GM12865 (cell line): ENCODE measurements at regions not wholly inside any gene's neighbourhood (a gene's known extent, or its start where the extent isn't known, plus 50 kb on each side); places are given as distances from the start of the nearest gene placed in this dataset.
"Not testable (repeated sequence)": the region's sequence is repeated elsewhere in the genome, so short reads cannot be mapped to it uniquely, and the experiment has no call there.

Source experiments
- DNase-seq: peaks from one replicate; pipeline ENCODE4 v3.0.0; 2010; ENCODE audit warnings: low read depth
- H3K4me3 ChIP-seq: 2 replicates; pipeline ENCODE4 v1.5.1; 2011; ENCODE audit warnings: mild to moderate bottlenecking, low read depth, low read length, control low read depth
- CTCF ChIP-seq: IDR thresholded peaks from 2 replicates; pipeline ENCODE4 v1.5.1; 2011; ENCODE audit warnings: low read length, control low read depth, low read depth, inconsistent platforms; ENCODE audit not compliant: insufficient read depth; ENCODE audit errors: missing control alignments

GRCh38 chr10:28769091-28769604 is 91.8 kb downstream of the BAMBI start:
- TF ChIP-seq CTCF = no peak
- no peak for DNase-seq

GRCh38 chr10:28771580-28772090 is 94.3 kb downstream of the BAMBI start:
- H3K4me3 ChIP-seq, DNase-seq: not testable (repeated sequence)

More at GRCh38 chr10:28769091-28769604, 91.8 kb downstream of the BAMBI start:
- no peak overlapping the region for H3K4me3 ChIP-seq

GRCh38 chr10:28774051-28774995 is 97.0 kb downstream of the BAMBI start:
- H3K4me3 ChIP-seq = no peak overlapping the region
- no peak for TF ChIP-seq CTCF
- DNase-seq = no peak

- H3K4me3 ChIP-seq = no peak overlapping the region
- no peak for DNase-seq
- no peak for TF ChIP-seq CTCF
Observed at GRCh38 chr10:28775773-28776172, 98.5 kb downstream of the BAMBI start.

- TF ChIP-seq CTCF = no peak
- H3K4me3 ChIP-seq = no peak overlapping the region
- DNase-seq = no peak
Observed at GRCh38 chr10:28776519-28776918, 99.2 kb downstream of the BAMBI start.

GRCh38 chr10:28777911-28778310 is 100.6 kb downstream of the BAMBI start:
- DNase-seq = no peak
- no peak overlapping the region for H3K4me3 ChIP-seq
- no peak for TF ChIP-seq CTCF

- TF ChIP-seq CTCF = no peak
- DNase-seq = no peak
- H3K4me3 ChIP-seq = no peak overlapping the region
Observed at GRCh38 chr10:28778524-28778923, 101.2 kb downstream of the BAMBI start.
